ENCODE measurements at regions not wholly inside any gene's neighbourhood (a gene's known extent, or its start where the extent isn't known, plus 50 kb on each side); places are given as distances from the start of the nearest gene placed in this dataset.

GRCh38 chr10:90621577-90621976 lies 236.3 kb downstream of the HTR7 start:
- TF ChIP-seq POLR2A (IDR thresholded peaks at IDR 0.05) (no peak), CTCF (IDR thresholded peaks at IDR 0.05) (no peak)
